ENCODE measurements at regions not wholly inside any gene's neighbourhood (a gene's known extent, or its start where the extent isn't known, plus 50 kb on each side); places are given as distances from the start of the nearest gene placed in this dataset.
A peak's percentile ranks its signal among the peaks of the same experiment; 100 is the strongest.

- H3K27me3 ChIP-seq (ENCODE audit: control insufficient read depth in 2 of 2, insufficient read depth in 1 of 2, low read length in 1 of 2) = no peaks in the 10 kb centered on the region
- no peaks in the 10 kb centered on the region for H3K9me3 ChIP-seq (ENCODE audit: control insufficient read depth in 2 of 2, insufficient read depth in 1 of 2, low read length in 1 of 2)
- no peak overlapping the region for H3K27ac ChIP-seq (ENCODE audit: low read depth in 1 of 2, low read length in 1 of 2)
- H3K4me1 ChIP-seq (ENCODE audit: control insufficient read depth in 2 of 2, insufficient read depth in 2 of 2, low read length in 2 of 2) = no peaks in the 10 kb centered on the region
- H3K36me3 ChIP-seq (ENCODE audit: control insufficient read depth in 2 of 2, insufficient read depth in 2 of 2, low read length in 1 of 2) = no peaks in the 10 kb centered on the region
- WGBS = 96% methylated on average over 2 of the region's 2 CpGs
- no peak for DNase-seq (ENCODE audit: low read depth in 6 of 9, low spot score in 9 of 9)
- H3K4me3 ChIP-seq (ENCODE audit: low read length in 2 of 2) = no peak overlapping the region
Measured at GRCh38 chr9:87158765-87159164, 211.5 kb upstream of the GAS1 start.

- Histone ChIP-seq H3K4me3 (ENCODE audit: low read length in 2 of 2) (no peak overlapping the region), H3K4me1 (ENCODE audit: control insufficient read depth in 2 of 2, insufficient read depth in 2 of 2, low read length in 2 of 2) (no peaks in the 10 kb centered on the region), H3K27ac (ENCODE audit: low read depth in 1 of 2, low read length in 1 of 2) (no peak overlapping the region), H3K27me3 (ENCODE audit: control insufficient read depth in 2 of 2, insufficient read depth in 1 of 2, low read length in 1 of 2) (no peaks in the 10 kb centered on the region), H3K9me3 (ENCODE audit: control insufficient read depth in 2 of 2, insufficient read depth in 1 of 2, low read length in 1 of 2) (no peaks in the 10 kb centered on the region), H3K36me3 (ENCODE audit: control insufficient read depth in 2 of 2, insufficient read depth in 2 of 2, low read length in 1 of 2) (no peaks in the 10 kb centered on the region)
- 90% methylated on average over 8 of the region's 8 CpGs for WGBS
- no peak for DNase-seq (ENCODE audit: low read depth in 6 of 9, low spot score in 9 of 9)
Measured at GRCh38 chr9:87160148-87161102, 213.1 kb upstream of the GAS1 start.

GRCh38 chr9:87167161-87167560 lies 219.9 kb upstream of the GAS1 start:
- Histone ChIP-seq H3K36me3 (ENCODE audit: control insufficient read depth in 2 of 2, insufficient read depth in 2 of 2, low read length in 1 of 2) (no peaks in the 10 kb centered on the region), H3K9me3 (ENCODE audit: control insufficient read depth in 2 of 2, insufficient read depth in 1 of 2, low read length in 1 of 2) (no peaks in the 10 kb centered on the region), H3K4me1 (ENCODE audit: control insufficient read depth in 2 of 2, insufficient read depth in 2 of 2, low read length in 2 of 2) (no peaks in the 10 kb centered on the region), H3K27me3 (ENCODE audit: control insufficient read depth in 2 of 2, insufficient read depth in 1 of 2, low read length in 1 of 2) (no peaks in the 10 kb centered on the region), H3K27ac (ENCODE audit: low read depth in 1 of 2, low read length in 1 of 2) (no peak overlapping the region), H3K4me3 (ENCODE audit: low read length in 2 of 2) (no peak overlapping the region)
- WGBS = 86% methylated on average over 5 of the region's 5 CpGs
- no peak for DNase-seq (ENCODE audit: low read depth in 6 of 9, low spot score in 9 of 9)

GRCh38 chr9:87167582-87167981 lies 220.3 kb upstream of the GAS1 start:
- Histone ChIP-seq H3K27me3 (ENCODE audit: control insufficient read depth in 2 of 2, insufficient read depth in 1 of 2, low read length in 1 of 2) (no peaks in the 10 kb centered on the region), H3K4me3 (ENCODE audit: low read length in 2 of 2) (no peak overlapping the region), H3K4me1 (ENCODE audit: control insufficient read depth in 2 of 2, insufficient read depth in 2 of 2, low read length in 2 of 2) (no peaks in the 10 kb centered on the region), H3K9me3 (ENCODE audit: control insufficient read depth in 2 of 2, insufficient read depth in 1 of 2, low read length in 1 of 2) (no peaks in the 10 kb centered on the region), H3K36me3 (ENCODE audit: control insufficient read depth in 2 of 2, insufficient read depth in 2 of 2, low read length in 1 of 2) (no peaks in the 10 kb centered on the region), H3K27ac (ENCODE audit: low read depth in 1 of 2, low read length in 1 of 2) (no peak overlapping the region)
- WGBS = 96% methylated on average over 4 of the region's 4 CpGs
- no peak for DNase-seq (ENCODE audit: low read depth in 6 of 9, low spot score in 9 of 9)

- Histone ChIP-seq H3K27me3 (ENCODE audit: control insufficient read depth in 2 of 2, insufficient read depth in 1 of 2, low read length in 1 of 2) (no peaks in the 10 kb centered on the region), H3K4me3 (ENCODE audit: low read length in 2 of 2) (no peak overlapping the region), H3K4me1 (ENCODE audit: control insufficient read depth in 2 of 2, insufficient read depth in 2 of 2, low read length in 2 of 2) (no peaks in the 10 kb centered on the region), H3K36me3 (ENCODE audit: control insufficient read depth in 2 of 2, insufficient read depth in 2 of 2, low read length in 1 of 2) (no peaks in the 10 kb centered on the region), H3K27ac (ENCODE audit: low read depth in 1 of 2, low read length in 1 of 2) (no peak overlapping the region), H3K9me3 (ENCODE audit: control insufficient read depth in 2 of 2, insufficient read depth in 1 of 2, low read length in 1 of 2) (no peaks in the 10 kb centered on the region)
- DNase-seq (ENCODE audit: low read depth in 6 of 9, low spot score in 9 of 9) = no peak
Measured at GRCh38 chr9:87178302-87178701, 231.0 kb upstream of the GAS1 start.

- 88% methylated on average over 7 of the region's 7 CpGs for WGBS
- Histone ChIP-seq H3K4me1 (ENCODE audit: control insufficient read depth in 2 of 2, insufficient read depth in 2 of 2, low read length in 2 of 2) (no peaks in the 10 kb centered on the region), H3K9me3 (ENCODE audit: control insufficient read depth in 2 of 2, insufficient read depth in 1 of 2, low read length in 1 of 2) (no peaks in the 10 kb centered on the region), H3K4me3 (ENCODE audit: low read length in 2 of 2) (no peak overlapping the region), H3K27ac (ENCODE audit: low read depth in 1 of 2, low read length in 1 of 2) (peak overlapping the region in 1 of 2 donors; percentile 16), H3K36me3 (ENCODE audit: control insufficient read depth in 2 of 2, insufficient read depth in 2 of 2, low read length in 1 of 2) (no peaks in the 10 kb centered on the region), H3K27me3 (ENCODE audit: control insufficient read depth in 2 of 2, insufficient read depth in 1 of 2, low read length in 1 of 2) (no peaks in the 10 kb centered on the region)
- no peak for DNase-seq (ENCODE audit: low read depth in 6 of 9, low spot score in 9 of 9)
Measured at GRCh38 chr9:87179553-87180340, 232.4 kb upstream of the GAS1 start.

- H3K9me3 ChIP-seq (ENCODE audit: control insufficient read depth in 2 of 2, insufficient read depth in 1 of 2, low read length in 1 of 2) = no peaks in the 10 kb centered on the region
- no peaks in the 10 kb centered on the region for H3K27me3 ChIP-seq (ENCODE audit: control insufficient read depth in 2 of 2, insufficient read depth in 1 of 2, low read length in 1 of 2)
- WGBS = 80% methylated on average over 5 of the region's 5 CpGs
- no peaks in the 10 kb centered on the region for H3K36me3 ChIP-seq (ENCODE audit: control insufficient read depth in 2 of 2, insufficient read depth in 2 of 2, low read length in 1 of 2)
- DNase-seq (ENCODE audit: low read depth in 6 of 9, low spot score in 9 of 9) = no peak
- no peak overlapping the region for H3K27ac ChIP-seq (ENCODE audit: low read depth in 1 of 2, low read length in 1 of 2)
- no peaks in the 10 kb centered on the region for H3K4me1 ChIP-seq (ENCODE audit: control insufficient read depth in 2 of 2, insufficient read depth in 2 of 2, low read length in 2 of 2)
- no peak overlapping the region for H3K4me3 ChIP-seq (ENCODE audit: low read length in 2 of 2)
Measured at GRCh38 chr9:87180361-87180760, 233.1 kb upstream of the GAS1 start.

- no peak for DNase-seq (ENCODE audit: low read depth in 6 of 9, low spot score in 9 of 9)
- no peaks in the 10 kb centered on the region for H3K4me1 ChIP-seq (ENCODE audit: control insufficient read depth in 2 of 2, insufficient read depth in 2 of 2, low read length in 2 of 2)
- no peak overlapping the region for H3K4me3 ChIP-seq (ENCODE audit: low read length in 2 of 2)
- H3K36me3 ChIP-seq (ENCODE audit: control insufficient read depth in 2 of 2, insufficient read depth in 2 of 2, low read length in 1 of 2) = no peaks in the 10 kb centered on the region
- no peak overlapping the region for H3K27ac ChIP-seq (ENCODE audit: low read depth in 1 of 2, low read length in 1 of 2)
- H3K9me3 ChIP-seq (ENCODE audit: control insufficient read depth in 2 of 2, insufficient read depth in 1 of 2, low read length in 1 of 2) = no peaks in the 10 kb centered on the region
- no peaks in the 10 kb centered on the region for H3K27me3 ChIP-seq (ENCODE audit: control insufficient read depth in 2 of 2, insufficient read depth in 1 of 2, low read length in 1 of 2)
- WGBS = 97% methylated on average over 2 of the region's 2 CpGs
Measured at GRCh38 chr9:87180841-87181240, 233.5 kb upstream of the GAS1 start.

GRCh38 chr9:87181670-87182069 lies 234.4 kb upstream of the GAS1 start:
- Histone ChIP-seq H3K27ac (ENCODE audit: low read depth in 1 of 2, low read length in 1 of 2) (no peak overlapping the region), H3K9me3 (ENCODE audit: control insufficient read depth in 2 of 2, insufficient read depth in 1 of 2, low read length in 1 of 2) (no peaks in the 10 kb centered on the region), H3K4me3 (ENCODE audit: low read length in 2 of 2) (no peak overlapping the region), H3K36me3 (ENCODE audit: control insufficient read depth in 2 of 2, insufficient read depth in 2 of 2, low read length in 1 of 2) (no peaks in the 10 kb centered on the region), H3K27me3 (ENCODE audit: control insufficient read depth in 2 of 2, insufficient read depth in 1 of 2, low read length in 1 of 2) (no peaks in the 10 kb centered on the region), H3K4me1 (ENCODE audit: control insufficient read depth in 2 of 2, insufficient read depth in 2 of 2, low read length in 2 of 2) (no peaks in the 10 kb centered on the region)
- WGBS = 80% methylated on average over 1 of the region's 1 CpG
- DNase-seq (ENCODE audit: low read depth in 6 of 9, low spot score in 9 of 9) = no peak

All from thymus (tissue), 11 donors.